AG09309 (cell line): ENCODE measurements at regions not wholly inside any gene's neighbourhood (a gene's known extent, or its start where the extent isn't known, plus 50 kb on each side); places are given as distances from the start of the nearest gene placed in this dataset.
"Not testable (repeated sequence)": the region's sequence is repeated elsewhere in the genome, so short reads cannot be mapped to it uniquely, and the experiment has no call there.

Source experiments
- DNase-seq: peaks from one replicate; pipeline ENCODE4 v3.0.0-alpha.2; 2010; ENCODE audit warnings: low read depth
- H3K4me3 ChIP-seq: 2 replicates; pipeline ENCODE4 v1.5.1; 2011; ENCODE audit warnings: mild to moderate bottlenecking, low read depth, low read length, moderate library complexity; ENCODE audit not compliant: control insufficient read depth
- TF ChIP-seq, protein P1 (sequence below): IDR thresholded peaks from 2 replicates; pipeline ENCODE4 v1.5.1; 2011; ENCODE audit warnings: mild to moderate bottlenecking, low read depth, low read length, inconsistent platforms; ENCODE audit not compliant: insufficient read depth, control insufficient read depth; ENCODE audit errors: missing control alignments

DNA sequence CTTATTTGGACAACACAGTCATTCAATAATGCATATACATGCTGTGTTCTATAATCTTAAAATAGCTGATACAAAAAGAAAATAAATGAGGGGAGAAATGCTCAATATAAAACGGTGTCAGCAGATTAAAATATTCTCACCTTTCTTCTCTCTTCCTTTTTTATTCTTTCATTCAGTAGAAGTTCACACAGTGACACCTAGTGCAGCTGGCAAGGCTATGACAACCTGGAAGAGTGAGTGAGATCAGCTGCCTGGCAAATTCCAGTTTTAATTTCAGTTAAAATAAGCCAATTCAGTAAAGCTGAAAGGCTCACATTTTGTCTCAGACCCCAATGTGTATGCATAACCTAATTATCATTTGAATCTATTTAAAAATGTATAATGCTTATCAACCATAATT, 150.3 kb downstream of the RASEF start:
- no peak overlapping the region for H3K4me3 ChIP-seq
- TF ChIP-seq, protein P1, sequence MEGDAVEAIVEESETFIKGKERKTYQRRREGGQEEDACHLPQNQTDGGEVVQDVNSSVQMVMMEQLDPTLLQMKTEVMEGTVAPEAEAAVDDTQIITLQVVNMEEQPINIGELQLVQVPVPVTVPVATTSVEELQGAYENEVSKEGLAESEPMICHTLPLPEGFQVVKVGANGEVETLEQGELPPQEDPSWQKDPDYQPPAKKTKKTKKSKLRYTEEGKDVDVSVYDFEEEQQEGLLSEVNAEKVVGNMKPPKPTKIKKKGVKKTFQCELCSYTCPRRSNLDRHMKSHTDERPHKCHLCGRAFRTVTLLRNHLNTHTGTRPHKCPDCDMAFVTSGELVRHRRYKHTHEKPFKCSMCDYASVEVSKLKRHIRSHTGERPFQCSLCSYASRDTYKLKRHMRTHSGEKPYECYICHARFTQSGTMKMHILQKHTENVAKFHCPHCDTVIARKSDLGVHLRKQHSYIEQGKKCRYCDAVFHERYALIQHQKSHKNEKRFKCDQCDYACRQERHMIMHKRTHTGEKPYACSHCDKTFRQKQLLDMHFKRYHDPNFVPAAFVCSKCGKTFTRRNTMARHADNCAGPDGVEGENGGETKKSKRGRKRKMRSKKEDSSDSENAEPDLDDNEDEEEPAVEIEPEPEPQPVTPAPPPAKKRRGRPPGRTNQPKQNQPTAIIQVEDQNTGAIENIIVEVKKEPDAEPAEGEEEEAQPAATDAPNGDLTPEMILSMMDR = no peak
- no peak for DNase-seq

GRCh38 chr9:82916238-82916637, 146.7 kb downstream of the RASEF start:
- DNase-seq, H3K4me3 ChIP-seq: not testable (repeated sequence)

DNA sequence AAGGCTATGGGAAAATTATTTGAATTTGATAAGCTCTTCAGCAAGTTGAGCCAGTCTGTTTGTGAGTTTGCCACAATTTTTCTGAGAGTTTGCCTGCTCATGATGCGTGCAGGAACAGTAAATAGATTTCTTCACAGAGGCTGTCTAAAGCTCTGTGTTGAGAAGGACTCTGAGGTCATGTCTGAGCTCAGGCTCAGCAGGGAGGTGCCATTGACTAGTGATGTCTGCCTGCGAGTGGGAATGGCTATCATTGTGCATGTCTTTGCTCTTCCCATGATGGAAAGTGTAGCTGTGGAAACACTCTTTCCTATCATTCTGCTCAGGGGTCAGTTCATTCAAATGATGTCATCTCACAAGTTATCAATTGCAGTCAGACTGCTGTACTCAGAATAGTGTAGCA, 142.8 kb downstream of the RASEF start:
- TF ChIP-seq, protein P1 = no peak
- no peak for DNase-seq
- no peak overlapping the region for H3K4me3 ChIP-seq

DNA sequence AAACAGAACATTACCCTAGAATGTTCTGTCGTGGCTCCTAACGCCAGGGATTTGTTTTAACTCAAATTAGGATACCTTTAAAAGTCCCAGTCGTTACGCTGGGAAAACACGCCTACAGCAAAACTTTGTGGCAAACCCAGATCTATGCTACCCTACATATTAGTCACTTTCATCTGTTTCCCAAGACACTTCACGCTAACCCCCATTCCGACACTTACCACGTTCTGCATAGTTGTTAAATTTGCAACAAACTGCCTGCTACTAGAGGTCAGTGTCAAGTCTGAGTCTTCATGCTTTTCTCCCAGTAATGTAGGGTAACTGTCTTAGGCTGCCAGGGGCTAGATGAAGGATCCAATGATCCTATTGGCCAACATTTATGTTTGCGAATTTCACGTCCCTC, 140.3 kb downstream of the RASEF start:
- TF ChIP-seq, protein P1 = no peak
- no peak overlapping the region for H3K4me3 ChIP-seq
- DNase-seq = no peak

- DNase-seq = no peak
- TF ChIP-seq, protein P1 = no peak
- H3K4me3 ChIP-seq = no peak overlapping the region
Observed at GRCh38 chr9:82923092-82923911, 139.6 kb downstream of the RASEF start.

DNA sequence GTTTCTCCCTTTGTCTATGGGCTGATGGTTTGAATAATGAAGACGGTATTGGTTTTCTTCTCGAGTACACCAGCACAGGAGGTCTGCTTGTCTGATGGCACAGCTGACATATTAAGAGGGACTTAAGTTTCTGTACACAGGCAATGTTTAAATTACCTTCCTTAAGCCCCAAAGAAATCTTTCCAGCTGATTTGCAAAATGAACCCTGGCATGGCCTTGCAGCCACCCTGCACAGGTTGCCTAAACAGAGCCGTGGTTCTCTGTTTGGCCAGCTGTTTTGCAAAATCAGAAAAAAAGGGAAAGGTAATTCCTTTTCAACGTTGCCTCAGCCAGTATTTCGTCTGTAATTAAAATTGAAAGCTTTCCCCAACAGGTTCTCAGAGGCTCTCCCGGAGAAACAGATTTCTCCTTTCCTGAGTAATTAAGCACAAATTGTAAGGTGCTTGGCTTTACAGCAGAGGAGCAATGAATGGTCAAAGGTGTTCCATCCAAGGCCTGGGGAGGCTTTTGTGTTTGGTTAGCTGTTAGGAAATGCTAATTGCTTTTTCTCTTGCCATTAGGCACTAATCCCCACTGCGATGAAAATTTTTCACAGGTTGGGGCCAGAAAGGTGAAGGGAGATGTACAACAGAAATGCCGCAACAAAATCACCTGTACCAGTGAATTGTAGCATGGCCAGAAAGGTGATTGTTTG, 138.9 kb downstream of the RASEF start:
- TF ChIP-seq, protein P1 = no peak
- no peak overlapping the region for H3K4me3 ChIP-seq
- no peak for DNase-seq
